NOMO-1 treated with dmso at 0.1 percent for 144 hours (cell line): ENCODE measurements at regions not wholly inside any gene's neighbourhood (a gene's known extent, or its start where the extent isn't known, plus 50 kb on each side); places are given as distances from the start of the nearest gene placed in this dataset.
"Not testable (repeated sequence)": the region's sequence is repeated elsewhere in the genome, so short reads cannot be mapped to it uniquely, and the experiment has no call there.

Experiments used
- DNase-seq: peaks from one replicate; lab custom pipeline; 2025; ENCODE audit not compliant: unreplicated experiment; lab: John Stamatoyannopoulos, UW

GRCh38 chr15:68482246-68482645 is 50.3 kb upstream of the ITGA11 start:
- DNase-seq: no peak

DNA sequence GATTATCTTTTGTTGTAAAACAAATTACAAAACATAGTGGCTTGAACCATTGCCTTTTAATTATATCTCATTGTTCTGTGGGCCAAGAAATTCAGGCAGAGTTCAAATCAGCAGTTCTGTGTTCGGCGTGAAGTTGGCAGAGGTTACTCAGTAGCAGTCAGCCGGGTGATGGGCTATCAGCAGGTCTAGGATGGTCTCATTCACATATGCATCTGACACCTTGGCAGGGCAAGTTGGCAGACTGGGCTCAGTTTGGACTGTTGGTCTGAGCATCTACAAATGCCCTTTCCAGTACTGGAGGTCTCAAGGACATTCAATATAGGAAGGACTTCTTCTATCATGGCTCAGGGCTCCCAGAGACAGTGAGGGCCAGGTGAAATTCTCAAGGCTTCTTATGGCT is 51.2 kb upstream of the ITGA11 start:
- DNase-seq: no peak

- DNase-seq: no peak
Measured at GRCh38 chr15:68484220-68484619, 52.3 kb upstream of the ITGA11 start.

- no peak for DNase-seq
Measured at GRCh38 chr15:68484696-68485400, 52.9 kb upstream of the ITGA11 start.

GRCh38 chr15:68485721-68486360 is 53.9 kb upstream of the ITGA11 start:
- DNase-seq: no peak

GRCh38 chr15:68487087-68487843 is 55.3 kb upstream of the ITGA11 start:
- DNase-seq: no peak

DNA sequence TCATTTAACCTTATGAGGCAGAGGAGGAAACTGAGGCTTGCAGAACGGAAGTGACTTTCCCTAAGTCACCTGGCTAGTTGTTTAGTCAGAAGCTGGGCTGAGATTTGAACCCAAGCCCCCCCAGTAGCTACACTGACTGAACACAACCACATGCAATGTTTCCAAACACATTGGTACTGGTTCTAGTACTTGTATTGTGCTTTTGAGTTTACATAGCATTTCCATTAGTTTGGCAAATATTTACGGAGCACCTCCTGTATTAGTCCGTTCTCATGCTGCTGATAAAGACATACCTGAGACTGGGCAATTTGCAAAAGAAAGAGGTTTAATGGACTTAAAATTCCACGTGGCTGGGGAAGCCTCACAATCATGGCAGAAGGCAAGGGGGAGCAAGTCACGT is 56.3 kb upstream of the ITGA11 start:
- no peak for DNase-seq

DNA sequence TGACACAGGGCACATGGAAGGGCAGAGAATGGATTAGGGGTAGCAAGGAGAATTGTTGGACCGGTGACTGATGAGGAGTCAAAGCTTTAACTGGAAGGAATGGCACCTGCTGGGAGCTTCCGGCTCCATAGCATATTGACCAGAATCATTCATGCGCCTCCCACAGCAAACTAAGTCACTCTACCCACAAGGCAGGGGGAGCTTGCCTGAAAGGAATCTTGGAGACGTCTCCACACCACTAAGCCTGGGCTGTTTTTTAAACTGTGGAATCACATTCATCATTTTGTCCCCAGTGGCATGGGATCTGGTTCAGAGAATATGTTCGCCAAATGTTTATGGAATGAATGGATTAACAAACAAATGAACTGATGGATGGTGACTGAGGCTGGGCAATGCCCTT is 57.0 kb upstream of the ITGA11 start:
- no peak for DNase-seq

DNA sequence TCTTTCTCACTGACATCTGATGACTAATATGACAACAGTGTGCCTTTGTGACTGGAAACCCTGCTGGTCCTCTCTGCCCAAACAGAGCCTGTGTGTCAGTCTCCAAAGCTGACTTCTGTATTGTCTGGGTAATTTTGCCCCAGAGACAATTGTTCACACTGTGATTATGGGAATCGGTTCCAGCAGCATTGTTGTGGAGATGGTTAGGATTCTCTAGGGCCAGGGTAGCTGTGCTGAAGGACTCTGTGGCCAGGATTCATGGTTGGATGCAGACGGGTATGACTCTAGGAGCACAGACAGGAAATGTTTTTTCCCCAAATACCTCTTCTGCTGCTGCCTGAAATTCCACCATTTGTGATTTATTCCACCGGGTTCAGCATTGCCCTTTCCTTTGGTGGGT is 57.5 kb upstream of the ITGA11 start:
- DNase-seq: no peak

DNA sequence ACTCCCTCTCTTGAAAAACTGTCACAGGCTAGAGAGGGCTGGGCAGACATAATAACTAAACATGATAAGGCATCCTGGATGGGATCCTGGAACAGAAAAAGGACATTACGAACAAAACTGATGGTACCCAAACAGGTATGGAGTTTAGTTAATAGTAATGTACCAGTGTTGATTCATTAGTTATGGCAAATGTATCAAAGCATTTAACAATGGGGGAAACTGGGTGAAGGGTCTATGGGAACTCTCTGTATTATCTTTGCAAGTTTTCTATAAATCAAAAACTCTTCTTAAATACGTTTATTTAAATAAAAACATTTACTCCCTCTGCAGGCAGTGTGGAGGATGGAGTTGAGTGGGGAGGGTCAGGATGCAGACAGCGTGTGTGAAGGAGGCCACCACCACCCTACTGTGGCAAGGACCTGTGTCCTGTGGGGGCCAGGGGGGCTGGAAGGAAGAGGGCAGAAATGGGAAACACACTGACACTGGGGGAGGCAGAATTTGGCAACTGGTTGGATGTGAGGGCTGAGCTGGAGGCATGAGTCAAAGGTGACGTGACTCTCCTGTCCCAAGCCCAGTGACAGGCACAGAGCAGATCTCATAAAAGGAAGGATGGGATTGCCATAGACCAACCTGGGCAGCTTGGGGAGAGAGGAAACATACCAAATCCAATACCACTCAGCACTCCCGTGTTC is 59.6 kb upstream of the ITGA11 start:
- DNase-seq: no peak

GRCh38 chr15:68492855-68493254 is 60.9 kb upstream of the ITGA11 start:
- no peak for DNase-seq

- DNase-seq: no peak
Measured at GRCh38 chr15:68493629-68494028, 61.7 kb upstream of the ITGA11 start.

DNA sequence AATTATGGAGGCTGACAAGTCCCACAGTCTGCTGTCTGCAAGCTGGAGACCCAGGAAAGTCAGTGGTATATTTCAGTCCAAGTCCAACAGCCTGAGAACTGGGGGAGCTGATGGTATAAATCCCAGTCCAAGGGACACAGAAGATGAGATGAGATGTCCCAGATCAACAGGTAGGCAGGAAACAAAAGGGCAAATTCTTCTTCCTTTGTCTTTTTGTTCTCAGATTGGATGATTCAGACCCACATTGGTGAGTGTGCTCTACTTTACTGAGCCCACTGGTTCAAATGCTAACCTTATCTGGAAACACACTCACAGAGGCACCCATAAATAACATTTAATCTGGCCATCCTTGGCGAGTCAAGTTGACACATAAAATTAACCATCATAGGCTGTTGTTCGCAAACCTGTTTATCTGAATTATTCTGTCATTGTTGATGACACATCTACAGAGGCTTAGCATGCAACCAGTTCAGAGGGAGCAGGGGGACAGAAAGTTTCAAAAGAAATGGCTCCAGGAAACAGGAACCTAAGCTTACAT is 62.7 kb upstream of the ITGA11 start:
- no peak for DNase-seq

DNA sequence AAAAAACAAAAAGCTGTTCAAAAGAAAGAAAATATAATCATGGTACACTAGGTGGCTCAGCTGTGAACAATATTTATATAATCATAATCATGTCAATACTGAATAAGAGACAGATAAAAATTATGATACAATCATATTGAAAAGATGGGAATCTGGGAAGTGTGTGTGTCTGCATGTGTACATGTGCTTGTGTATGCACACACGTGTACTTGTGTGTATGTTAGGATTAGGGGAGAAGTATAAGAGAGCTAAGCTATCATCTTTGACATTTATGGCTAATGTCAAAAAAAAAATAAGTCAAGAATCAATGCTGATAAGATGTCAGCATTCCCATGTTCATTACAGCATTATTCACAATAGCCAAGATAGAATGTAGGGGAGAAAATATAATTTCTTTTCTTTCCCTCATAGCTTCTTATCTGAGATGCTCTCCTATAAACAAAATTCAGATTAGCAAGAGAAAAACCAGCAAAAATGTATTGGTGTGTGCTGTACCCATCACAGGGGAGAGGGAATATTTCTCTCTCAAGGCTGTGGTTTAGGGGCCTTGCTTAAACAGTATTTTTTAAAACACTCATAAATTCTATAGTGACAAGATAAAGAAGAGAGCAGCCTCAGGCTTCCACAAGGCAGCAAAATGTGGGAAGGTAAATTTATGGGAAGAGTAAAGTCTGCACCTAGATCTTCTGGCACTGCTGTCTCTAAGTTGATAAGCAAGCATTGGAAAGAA is 63.4 kb upstream of the ITGA11 start:
- DNase-seq: no peak

DNA sequence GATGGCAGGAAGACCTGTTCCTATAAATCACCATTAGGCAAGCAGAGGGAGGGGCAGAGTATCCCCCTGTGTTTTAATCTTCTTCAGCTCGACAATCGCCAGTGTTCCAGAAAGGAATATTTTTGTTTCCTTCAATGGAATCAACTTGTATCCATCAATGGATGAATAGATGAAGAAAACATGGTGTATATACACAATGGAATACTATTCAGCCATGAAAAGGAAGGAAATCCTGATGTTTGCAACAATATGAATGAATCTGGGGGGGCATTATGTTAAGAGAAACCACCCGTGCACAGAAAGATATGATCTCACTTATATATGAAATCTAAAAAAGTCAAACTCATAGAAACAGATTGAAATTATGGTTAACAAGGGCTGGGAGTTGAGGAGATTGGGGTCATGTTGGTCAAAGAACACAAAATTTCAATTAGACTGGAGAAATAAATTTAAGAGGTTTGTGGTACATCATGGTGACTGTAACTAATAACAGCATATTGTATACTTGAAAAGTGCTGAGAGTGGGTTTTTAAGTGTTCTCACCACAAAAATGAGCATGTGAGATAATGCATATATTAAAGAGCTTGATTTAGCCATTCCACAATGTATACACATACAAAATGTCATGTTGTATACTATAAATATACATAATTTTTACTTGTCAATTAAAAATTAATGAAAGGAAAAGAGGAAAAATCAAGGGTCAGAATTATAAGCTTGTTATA is 64.2 kb upstream of the ITGA11 start:
- no peak for DNase-seq

GRCh38 chr15:68496751-68497150 is 64.8 kb upstream of the ITGA11 start:
- DNase-seq: not testable (repeated sequence)

- no peak for DNase-seq
Measured at GRCh38 chr15:68497206-68497910, 65.4 kb upstream of the ITGA11 start.

GRCh38 chr15:68498076-68498475 is 66.1 kb upstream of the ITGA11 start:
- DNase-seq: no peak

DNA sequence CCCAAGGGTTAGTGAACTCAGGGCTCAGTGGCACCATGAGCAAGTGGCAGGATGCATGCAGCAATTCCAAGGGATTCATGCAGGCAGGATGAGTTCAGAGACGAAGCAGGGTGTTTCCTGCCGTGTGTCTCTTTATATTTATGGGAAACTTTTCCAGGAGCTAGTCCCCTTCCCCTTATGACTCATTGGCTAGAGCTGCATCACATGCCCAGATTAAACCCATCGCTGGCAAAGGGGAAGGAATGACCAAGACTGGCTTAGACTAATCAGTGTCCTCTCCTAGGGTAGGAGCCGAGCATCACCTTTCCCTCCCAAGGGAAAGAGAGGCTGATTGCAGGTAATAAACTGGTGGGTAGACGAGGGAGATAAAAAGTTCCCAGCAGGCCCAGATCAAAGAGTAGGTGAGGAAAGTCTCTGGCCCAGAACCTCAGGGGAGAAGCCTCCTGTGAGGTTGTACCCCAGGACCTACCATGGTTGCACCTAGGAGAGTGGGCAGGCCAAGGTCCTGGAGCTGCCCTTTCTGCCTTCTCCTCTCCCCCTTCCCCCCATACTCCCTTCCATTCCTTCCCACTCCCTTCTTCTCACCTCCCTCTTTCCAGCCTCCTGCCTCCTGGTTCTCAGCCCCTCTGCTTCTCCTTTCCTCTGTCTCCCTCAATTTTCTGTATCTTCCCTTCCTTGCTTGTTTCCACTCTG is 67.8 kb upstream of the ITGA11 start:
- DNase-seq: no peak
